IMR-90 (cell line): ENCODE measurements at regions not wholly inside any gene's neighbourhood (a gene's known extent, or its start where the extent isn't known, plus 50 kb on each side); places are given as distances from the start of the nearest gene placed in this dataset.

Experiments
- ATAC-seq: fragments of 200-7000 bp; cut with Tn5 transposase; 2 replicates; pipeline ENCODE4 v1.9.1; 2020; ENCODE audit warnings: low read depth, mild to moderate bottlenecking, moderate library complexity
- BruUV-seq: library from RNA; stranded (reverse); fragments of 400-500 nt; replicated peaks from 2 replicates; lab custom pipeline; 2021; lab: Mats Ljungman, UMichigan
- CTCF ChIA-PET: fragments of 300-600 bp; formaldehyde crosslinking; extraction: SDS; loops from one replicate; lab custom pipeline; 2021; ENCODE audit warnings: antibody characterized with exemption; lab: Yijun Ruan, JAX
- POLR2A ChIA-PET: fragments of 300-600 bp; sonication (Branson Sonifier 250); formaldehyde crosslinking; loops from one replicate; lab custom pipeline; 2022; ENCODE audit warnings: antibody characterized with exemption; ENCODE audit not compliant: unreplicated experiment; lab: Charles Lee
- DNase-seq: peaks from one replicate; pipeline ENCODE4 v3.0.0; 2013
- H2AFZ ChIP-seq: replicated peaks from 2 replicates; pipeline ENCODE3; 2013; ENCODE audit warnings: low read length, mild to moderate bottlenecking; ENCODE audit not compliant: poor library complexity
- H2AK5ac ChIP-seq: 2 replicates; pipeline ENCODE4 v1.6.1; 2013; ENCODE audit warnings: low read depth, low read length, inconsistent platforms
- H2AK9ac ChIP-seq: replicated peaks from 2 replicates; pipeline ENCODE3; 2013; ENCODE audit warnings: mild to moderate bottlenecking, low read depth, low read length, moderate library complexity; ENCODE audit not compliant: poor library complexity
- H2BK120ac ChIP-seq: 2 replicates; pipeline ENCODE4 v1.6.1; 2013; ENCODE audit warnings: low read depth, low read length, inconsistent platforms
- H2BK15ac ChIP-seq: 3 replicates; pipeline ENCODE4 v1.6.1; 2013; ENCODE audit warnings: low read depth, low read length, inconsistent platforms
- H2BK20ac ChIP-seq: 2 replicates; pipeline ENCODE4 v1.6.1; 2013; ENCODE audit warnings: low read depth, mild to moderate bottlenecking, inconsistent platforms, low read length, moderate library complexity
- H2BK5ac ChIP-seq: 2 replicates; pipeline ENCODE4 v1.6.1; 2013; ENCODE audit warnings: mild to moderate bottlenecking, low read depth, low read length, inconsistent platforms; ENCODE audit not compliant: poor library complexity, severe bottlenecking
- H3K14ac ChIP-seq: replicated peaks from 2 replicates; pipeline ENCODE4 v1.6.1; 2013; ENCODE audit warnings: low read depth, low read length, inconsistent platforms
- H3K18ac ChIP-seq: 2 replicates; pipeline ENCODE4 v1.6.1; 2013; ENCODE audit warnings: low read depth, low read length, control low read depth
- H3K23ac ChIP-seq: 2 replicates; pipeline ENCODE4 v1.6.1; 2013; ENCODE audit warnings: low read depth, low read length, inconsistent platforms
- H3K27ac ChIP-seq: 2 replicates; pipeline ENCODE4 v1.5.1; 2013; ENCODE audit warnings: mild to moderate bottlenecking, control low read depth, low read length; ENCODE audit not compliant: insufficient read depth
- H3K27me3 ChIP-seq: 2 replicates; pipeline ENCODE4 v1.6.1; 2013; ENCODE audit warnings: low read length; ENCODE audit not compliant: control insufficient read depth, insufficient read depth
- H3K36me3 ChIP-seq: 2 replicates; pipeline ENCODE4 v1.6.1; 2013; ENCODE audit warnings: low read length, mixed read lengths; ENCODE audit not compliant: control insufficient read depth, insufficient read depth
- H3K4ac ChIP-seq: 2 replicates; pipeline ENCODE4 v1.6.1; 2013; ENCODE audit warnings: low read depth, low read length, inconsistent platforms
- H3K4me1 ChIP-seq: 2 replicates; pipeline ENCODE4 v1.6.1; 2013; ENCODE audit warnings: low read length, mixed read lengths; ENCODE audit not compliant: control insufficient read depth, insufficient read depth
- H3K4me2 ChIP-seq: 2 replicates; pipeline ENCODE4 v1.6.1; 2013; ENCODE audit warnings: low read depth, mild to moderate bottlenecking, control low read depth, low read length, moderate library complexity
- H3K4me3 ChIP-seq: 2 replicates; pipeline ENCODE4 v1.5.1; 2013; ENCODE audit warnings: low read depth, mild to moderate bottlenecking, control low read depth, low read length, moderate library complexity; ENCODE audit not compliant: insufficient read depth
- H3K56ac ChIP-seq: 2 replicates; pipeline ENCODE4 v1.6.1; 2013; ENCODE audit warnings: low read length, inconsistent platforms; ENCODE audit not compliant: insufficient read depth; ENCODE audit errors: extremely low read depth
- H3K79me1 ChIP-seq, 2 experiments: 2 replicates each; pipeline ENCODE4 v1.6.1; 2013; ENCODE audit warnings: low read length in 2 of 2, inconsistent platforms in 1 of 2, low read depth in 1 of 2
- H3K9ac ChIP-seq: 2 replicates; pipeline ENCODE4 v1.6.1; 2013; ENCODE audit warnings: low read depth, low read length, control low read depth
- H3K9me1 ChIP-seq: 2 replicates; pipeline ENCODE4 v1.6.1; 2013; ENCODE audit warnings: low read length, inconsistent platforms; ENCODE audit not compliant: insufficient read depth
- H3K9me3 ChIP-seq: 2 replicates; pipeline ENCODE4 v1.6.1; 2013; ENCODE audit warnings: low read length; ENCODE audit not compliant: control insufficient read depth, insufficient read depth
- H4K20me1 ChIP-seq: 2 replicates; pipeline ENCODE4 v1.6.1; 2013; ENCODE audit warnings: low read length, inconsistent platforms; ENCODE audit not compliant: insufficient read depth
- H4K5ac ChIP-seq: 2 replicates; pipeline ENCODE4 v1.6.1; 2013; ENCODE audit warnings: mild to moderate bottlenecking, low read depth, low read length, control low read depth
- H4K8ac ChIP-seq, 2 experiments: 2 replicates each; pipeline ENCODE4 v1.6.1; 2013; ENCODE audit warnings: low read depth in 2 of 2, low read length in 2 of 2, control low read depth in 1 of 2, inconsistent platforms in 1 of 2
- H4K91ac ChIP-seq: 2 replicates; pipeline ENCODE4 v1.6.1; 2013; ENCODE audit warnings: low read depth, low read length, inconsistent platforms; ENCODE audit not compliant: insufficient read depth
- BHLHE40 ChIP-seq: fragments of 150-350 bp; IDR thresholded peaks from 2 replicates; pipeline ENCODE4 v1.6.1; 2016; ENCODE audit warnings: mild to moderate bottlenecking, low read depth, low read length
- CEBPB ChIP-seq: IDR thresholded peaks from 2 replicates; pipeline ENCODE4 v1.6.1; 2012; ENCODE audit warnings: low read depth, low read length, improper control_type of control experiment
- CHD1 ChIP-seq: IDR thresholded peaks from 2 replicates; pipeline ENCODE4 v1.6.1; 2012; ENCODE audit warnings: low read depth, low read length, improper control_type of control experiment
- CTCF ChIP-seq: conservative IDR thresholded peaks from 2 replicates; pipeline ENCODE4 v1.5.1; 2012; ENCODE audit warnings: mild to moderate bottlenecking, low read depth, low read length, improper control_type of control experiment
- ELK1 ChIP-seq: fragments of 150-350 bp; IDR thresholded peaks from 2 replicates; pipeline ENCODE4 v1.6.1; 2016; ENCODE audit warnings: low read depth, mild to moderate bottlenecking, low read length, moderate library complexity, borderline replicate concordance
- FOS ChIP-seq: fragments of 150-350 bp; IDR thresholded peaks from 2 replicates; pipeline ENCODE4 v1.6.1; 2016; ENCODE audit warnings: low read depth, low read length
- MAZ ChIP-seq: IDR thresholded peaks from 2 replicates; pipeline ENCODE4 v1.6.1; 2012; ENCODE audit warnings: low read depth, mild to moderate bottlenecking, low read length, improper control_type of control experiment, moderate library complexity, borderline replicate concordance
- NFE2L2 ChIP-seq: fragments of 150-350 bp; IDR thresholded peaks from 2 replicates; pipeline ENCODE4 v1.6.1; 2016; ENCODE audit warnings: low read depth, mild to moderate bottlenecking, low read length
- POLR2A ChIP-seq: IDR thresholded peaks from 2 replicates; pipeline ENCODE4 v1.6.1; 2012; ENCODE audit warnings: mild to moderate bottlenecking, low read depth, low read length
- RAD21 ChIP-seq: IDR thresholded peaks from 2 replicates; pipeline ENCODE4 v1.6.1; 2012; ENCODE audit warnings: low read length, improper control_type of control experiment
- RCOR1 ChIP-seq: IDR thresholded peaks from 2 replicates; pipeline ENCODE4 v1.6.1; 2012; ENCODE audit warnings: mild to moderate bottlenecking, low read length, improper control_type of control experiment; ENCODE audit not compliant: insufficient replicate concordance
- RFX5 ChIP-seq: IDR thresholded peaks from 2 replicates; pipeline ENCODE4 v1.8.0; 2012; ENCODE audit warnings: low read depth, mild to moderate bottlenecking, low read length, moderate library complexity
- SMC3 ChIP-seq: fragments of 150-350 bp; IDR thresholded peaks from 2 replicates; pipeline ENCODE4 v1.6.1; 2016; ENCODE audit warnings: low read depth, mild to moderate bottlenecking, antibody characterized with exemption, low read length, moderate library complexity
- USF2 ChIP-seq: fragments of 150-350 bp; IDR thresholded peaks from 2 replicates; pipeline ENCODE4 v1.6.1; 2017; ENCODE audit warnings: mild to moderate bottlenecking, antibody characterized with exemption, low read length, low read depth
- WGBS, 2 experiments: methylation state at CpG; one replicate each; pipeline versions ENCODE4 v1.1.5 to v1.1.7; 2013; ENCODE audit warnings: missing lambda C conversion rate in 2 of 2; ENCODE audit not compliant: insufficient read length in 1 of 2; ENCODE audit errors: extremely low coverage in 2 of 2; 5-methylcytosine and 5-hydroxymethylcytosine counted together
- dilution Hi-C: fragments of 300-500 bp; cut with HindIII; formaldehyde crosslinking; loops from one replicate; pipeline ENCODE4 v1.14.3; 2018; ENCODE audit warnings: low sequenced_read_pairs; ENCODE audit not compliant: unreplicated experiment
- in situ Hi-C: fragments of 300-500 bp; cut with MboI; formaldehyde crosslinking; loops from 3 replicates; pipeline ENCODE4 v1.14.3; 2019; ENCODE audit warnings: low sequenced_read_pairs, inconsistent platforms, mixed read lengths
- intact Hi-C: fragments of 100-400 bp; cut with micrococcal nuclease; formaldehyde crosslinking; loops from 2 replicates; pipeline ENCODE4 v1.10.0; 2022

DNA sequence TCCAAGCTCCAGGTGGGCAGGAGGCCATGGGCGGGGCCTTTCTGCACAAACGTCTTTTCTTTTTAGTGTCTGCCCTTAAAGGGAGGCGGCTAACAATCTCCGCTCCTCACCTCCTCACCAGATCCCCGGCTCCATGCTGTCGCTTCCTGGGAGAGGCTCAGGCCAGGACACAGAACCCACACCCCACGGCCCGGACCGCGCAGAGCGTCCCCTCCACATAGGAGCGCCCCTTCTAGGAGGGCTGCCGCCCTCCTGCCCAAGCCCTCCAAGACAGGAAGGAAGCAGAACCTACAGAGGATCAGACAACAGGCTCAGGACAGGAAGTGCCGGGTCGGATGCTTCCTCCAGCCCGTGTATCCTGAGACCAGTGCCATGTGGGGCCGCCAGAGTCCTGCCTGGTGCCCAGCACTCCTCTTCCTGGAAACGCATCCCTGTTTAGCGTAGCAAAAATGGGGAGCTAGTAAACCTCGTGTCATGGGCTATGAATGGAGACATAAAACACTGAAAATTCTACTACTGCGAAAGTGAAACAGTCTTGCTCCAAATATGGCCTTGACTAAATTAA, 83.2 kb upstream of the ATP10A start:
- no peak overlapping the region for H3K23ac ChIP-seq
- H3K18ac ChIP-seq: no peak overlapping the region
- no peak overlapping the region for H3K14ac ChIP-seq
- dilution Hi-C loops: no loop called here
- TF ChIP-seq CTCF (no peak), BHLHE40 (no peak), RAD21 (no peak), ELK1 (no peak), POLR2A (no peak), RFX5 (no peak), RCOR1 (no peak), CHD1 (no peak), MAZ (no peak), CEBPB (no peak), FOS (no peak), NFE2L2 (no peak), SMC3 (no peak), USF2 (no peak)
- no peak overlapping the region for H3K4me2 ChIP-seq
- no peaks in the 10 kb centered on the region for H3K36me3 ChIP-seq
- no peak overlapping the region for H2BK15ac ChIP-seq
- H2BK5ac ChIP-seq: no peak overlapping the region
- no peak overlapping the region for H4K91ac ChIP-seq
- no peak overlapping the region for H2BK20ac ChIP-seq
- H3K9me3 ChIP-seq: no peaks in the 10 kb centered on the region
- 83% methylated on average over 2 of the region's 21 CpGs; no CpG with 5 or more reads in 1 of the 2 experiments for WGBS, 2 experiments
- no peak overlapping the region for H4K8ac ChIP-seq
- intact Hi-C loops: no loop called here
- no peak overlapping the region for H2AK9ac ChIP-seq
- no peak overlapping the region for H2AK5ac ChIP-seq
- in situ Hi-C loops: no loop called here
- H3K4me3 ChIP-seq: no peak overlapping the region
- no peak overlapping the region for H4K5ac ChIP-seq
- H3K79me1 ChIP-seq: no peaks in the 10 kb centered on the region
- ATAC-seq (no peak), DNase-seq (no peak)
- H3K27me3 ChIP-seq: peaks cover 5% of the 10 kb centered on the region; the same call in 1 of the 2 replicates
- H4K20me1 ChIP-seq: no peaks in the 10 kb centered on the region
- no TSS peak for BruUV-seq
- H2BK120ac ChIP-seq: no peak overlapping the region
- no peak overlapping the region for H3K27ac ChIP-seq
- ChIA-PET CTCF (interaction anchor here (3.0 kb wide), 1 partner anchor 12 kb away, joined by 9 read pairs; no protein-coding TSS in a partner anchor), POLR2A (no interaction called here)
- H3K9ac ChIP-seq: no peak overlapping the region
- no peaks in the 10 kb centered on the region for H3K9me1 ChIP-seq
- H2AFZ ChIP-seq: peak overlapping the region; percentile 73
- H3K4ac ChIP-seq: no peak overlapping the region
- no peak overlapping the region for H3K56ac ChIP-seq
- peaks cover 2% of the 10 kb centered on the region; the same call in 1 of the 2 replicates for H3K4me1 ChIP-seq
